Testis (tissue), 2 donors: ENCODE measurements at regions not wholly inside any gene's neighbourhood (a gene's known extent, or its start where the extent isn't known, plus 50 kb on each side); places are given as distances from the start of the nearest gene placed in this dataset.

Source experiments
- DNase-seq: peaks from one replicate; pipeline ENCODE4 v3.0.0-alpha.2; 2019
- H3K27ac ChIP-seq, 2 donors: fragments of 200-600 bp; sonication (generic); one replicate each; pipeline ENCODE4 v1.5.1; 2019
- H3K27me3 ChIP-seq: fragments of 200-600 bp; sonication (generic); one replicate; pipeline ENCODE4 v1.5.1; 2019
- H3K36me3 ChIP-seq: fragments of 200-600 bp; sonication (generic); one replicate; pipeline ENCODE4 v1.5.1; 2017; ENCODE audit warnings: low read depth; ENCODE audit errors: missing control alignments
- H3K4me1 ChIP-seq: fragments of 200-600 bp; sonication (generic); one replicate; pipeline ENCODE4 v1.5.1; 2019
- H3K4me3 ChIP-seq, 2 donors: fragments of 200-600 bp; sonication (generic); one replicate each; pipeline ENCODE4 v1.5.1; 2017 to 2019
- H3K9me3 ChIP-seq: fragments of 200-600 bp; sonication (generic); one replicate; pipeline ENCODE4 v1.5.1; 2017
- CTCF ChIP-seq, 3 experiments: fragments of 450-650 bp in 2 of 3; fragments of 200-600 bp in 1 of 3; sonication (generic) in 1 of 3; IDR thresholded peaks; one replicate each; pipeline ENCODE4 v1.5.1; 2016 to 2019; ENCODE audit warnings: antibody characterized with exemption in 3 of 3, mild to moderate bottlenecking in 2 of 3, moderate library complexity in 1 of 3
- POLR2A ChIP-seq: fragments of 450-650 bp; IDR thresholded peaks from one replicate; pipeline ENCODE4 v1.6.1; 2017; ENCODE audit warnings: antibody characterized with exemption, mild to moderate bottlenecking, moderate library complexity
- WGBS, 2 donors: methylation state at CpG; one replicate each; pipeline ENCODE4 v1.1.5; 2018; 5-methylcytosine and 5-hydroxymethylcytosine counted together
- intact Hi-C: fragments of 100-400 bp; cut with DNase I; formaldehyde crosslinking; loops from one replicate; pipeline ENCODE4 v1.15.1; 2023; ENCODE audit warnings: low total_unique reads

- 90 to 94% methylated on average over 8 to 9 of the region's 9 CpGs for WGBS, 2 donors
- TF ChIP-seq CTCF (IDR thresholded peaks at IDR 0.05): no peak
- no peak for TF ChIP-seq POLR2A
- Histone ChIP-seq H3K27ac (no peak overlapping the region), H3K27me3 (no peaks in the 10 kb centered on the region), H3K36me3 (no peaks in the 10 kb centered on the region), H3K4me3 (no peak overlapping the region), H3K4me1 (no peaks in the 10 kb centered on the region), H3K9me3 (no peaks in the 10 kb centered on the region)
- DNase-seq: no peak
- intact Hi-C loops: no loop called here
These were observed 90.9 kb upstream of the RNF32 start for GRCh38 chr7:156549636-156550035.

- H3K9me3 ChIP-seq: no peaks in the 10 kb centered on the region
- no peaks in the 10 kb centered on the region for H3K4me1 ChIP-seq
- 70 to 80% methylated on average over 20 of the region's 20 CpGs for WGBS, 2 donors
- intact Hi-C loops: no loop called here
- no peaks in the 10 kb centered on the region for H3K36me3 ChIP-seq
- no peak for DNase-seq
- H3K27me3 ChIP-seq: no peaks in the 10 kb centered on the region
- H3K27ac ChIP-seq: no peak overlapping the region
- TF ChIP-seq POLR2A: no peak
- TF ChIP-seq CTCF (IDR thresholded peaks at IDR 0.05): no peak
- no peak overlapping the region for H3K4me3 ChIP-seq
These were observed 92.6 kb upstream of the RNF32 start for GRCh38 chr7:156547884-156548561.

- Histone ChIP-seq H3K27me3 (no peaks in the 10 kb centered on the region), H3K36me3 (no peaks in the 10 kb centered on the region), H3K4me3 (no peak overlapping the region), H3K4me1 (no peaks in the 10 kb centered on the region), H3K27ac (no peak overlapping the region), H3K9me3 (no peaks in the 10 kb centered on the region)
- intact Hi-C loops: no loop called here
- 73 to 77% methylated on average over 9 of the region's 9 CpGs for WGBS, 2 donors
- DNase-seq: no peak
- TF ChIP-seq CTCF (IDR thresholded peaks at IDR 0.05) (no peak), POLR2A (no peak)
These were observed 94.6 kb upstream of the RNF32 start for GRCh38 chr7:156545979-156546378.

GRCh38 chr7:156544919-156545715 is 95.5 kb upstream of the RNF32 start:
- Histone ChIP-seq H3K9me3 (no peaks in the 10 kb centered on the region), H3K36me3 (no peaks in the 10 kb centered on the region), H3K4me3 (no peak overlapping the region), H3K27ac (no peak overlapping the region), H3K27me3 (no peaks in the 10 kb centered on the region), H3K4me1 (no peaks in the 10 kb centered on the region)
- WGBS, 2 donors: 90 to 94% methylated on average over 11 of the region's 11 CpGs
- no peak for DNase-seq
- intact Hi-C loops: no loop called here
- TF ChIP-seq POLR2A: no peak
- TF ChIP-seq CTCF (IDR thresholded peaks at IDR 0.05): no peak
